ENCODE measurements at regions not wholly inside any gene's neighbourhood (a gene's known extent, or its start where the extent isn't known, plus 50 kb on each side); places are given as distances from the start of the nearest gene placed in this dataset.

GRCh38 chr1:103854279-103854678, 104.6 kb downstream of the AMY1C start:
- no peak for DNase-seq (ENCODE audit: low spot score)
- Histone ChIP-seq H3K4me3 (ENCODE audit: low read depth, low read length, poor library complexity, severe bottlenecking) (no peak overlapping the region), H3K4me1 (ENCODE audit: insufficient read depth, low read length, poor library complexity, severe bottlenecking) (no peaks in the 10 kb centered on the region), H3K36me3 (ENCODE audit: insufficient read depth, low read length, poor library complexity, severe bottlenecking) (no peaks in the 10 kb centered on the region), H3K9me3 (ENCODE audit: low read depth, low read length, poor library complexity, severe bottlenecking) (no peaks in the 10 kb centered on the region), H3K27ac (ENCODE audit: low read depth, low read length, poor library complexity, severe bottlenecking) (no peak overlapping the region), H3K27me3 (replicated peaks; ENCODE audit: insufficient read depth, low read depth, low read length, poor library complexity) (no peaks in the 10 kb centered on the region)
- intact Hi-C loops (cut with micrococcal nuclease; ENCODE audit: unreplicated experiment), result no loop called here
- BruUV-seq (replicated peaks), result no TSS peak
- TF ChIP-seq EZH2 (IDR thresholded peaks at IDR 0.05; ENCODE audit: borderline replicate concordance, low read depth, low read length, poor library complexity, severe bottlenecking) (no peak), CTCF (conservative IDR thresholded peaks at IDR 0.05; ENCODE audit: low read depth, low read length) (no peak)
- POLR2A ChIA-PET (ENCODE audit: low non-redundant PET), result no interaction called here
- CTCF ChIA-PET, result no interaction called here

GRCh38 chr1:103859721-103860120, 110.0 kb downstream of the AMY1C start:
- H3K27me3 ChIP-seq (replicated peaks; ENCODE audit: insufficient read depth, low read depth, low read length, poor library complexity), result no peaks in the 10 kb centered on the region
- TF ChIP-seq CTCF (conservative IDR thresholded peaks at IDR 0.05; ENCODE audit: low read depth, low read length) (no peak), EZH2 (IDR thresholded peaks at IDR 0.05; ENCODE audit: borderline replicate concordance, low read depth, low read length, poor library complexity, severe bottlenecking) (no peak)
- CTCF ChIA-PET, result no interaction called here
- no peak overlapping the region for H3K4me3 ChIP-seq (ENCODE audit: low read depth, low read length, poor library complexity, severe bottlenecking)
- no peaks in the 10 kb centered on the region for H3K4me1 ChIP-seq (ENCODE audit: insufficient read depth, low read length, poor library complexity, severe bottlenecking)
- H3K27ac ChIP-seq (ENCODE audit: low read depth, low read length, poor library complexity, severe bottlenecking), result no peak overlapping the region
- intact Hi-C loops (cut with micrococcal nuclease; ENCODE audit: unreplicated experiment), result no loop called here
- no TSS peak for BruUV-seq (replicated peaks)
- no peak for DNase-seq (ENCODE audit: low spot score)
- H3K9me3 ChIP-seq (ENCODE audit: low read depth, low read length, poor library complexity, severe bottlenecking), result no peaks in the 10 kb centered on the region
- POLR2A ChIA-PET (ENCODE audit: low non-redundant PET), result no interaction called here
- H3K36me3 ChIP-seq (ENCODE audit: insufficient read depth, low read length, poor library complexity, severe bottlenecking), result no peaks in the 10 kb centered on the region

GRCh38 chr1:103898576-103899345, 149.1 kb downstream of the AMY1C start:
- BruUV-seq (replicated peaks), result no TSS peak
- Histone ChIP-seq H3K27ac (ENCODE audit: low read depth, low read length, poor library complexity, severe bottlenecking) (no peak overlapping the region), H3K4me1 (ENCODE audit: insufficient read depth, low read length, poor library complexity, severe bottlenecking) (no peaks in the 10 kb centered on the region), H3K36me3 (ENCODE audit: insufficient read depth, low read length, poor library complexity, severe bottlenecking) (no peaks in the 10 kb centered on the region), H3K9me3 (ENCODE audit: low read depth, low read length, poor library complexity, severe bottlenecking) (no peaks in the 10 kb centered on the region), H3K4me3 (ENCODE audit: low read depth, low read length, poor library complexity, severe bottlenecking) (no peak overlapping the region), H3K27me3 (replicated peaks; ENCODE audit: insufficient read depth, low read depth, low read length, poor library complexity) (no peaks in the 10 kb centered on the region)
- POLR2A ChIA-PET (ENCODE audit: low non-redundant PET), result no interaction called here
- no peak for DNase-seq (ENCODE audit: low spot score)
- TF ChIP-seq CTCF (conservative IDR thresholded peaks at IDR 0.05; ENCODE audit: low read depth, low read length) (no peak), EZH2 (IDR thresholded peaks at IDR 0.05; ENCODE audit: borderline replicate concordance, low read depth, low read length, poor library complexity, severe bottlenecking) (no peak)
- CTCF ChIA-PET, result interaction anchor here (0.5 kb wide), 1 partner anchor 406 kb away, joined by 9 read pairs; no protein-coding TSS in a partner anchor
- intact Hi-C loops (cut with micrococcal nuclease; ENCODE audit: unreplicated experiment), result no loop called here

All from A673 (cell line).